ENCODE measurements at regions not wholly inside any gene's neighbourhood (a gene's known extent, or its start where the extent isn't known, plus 50 kb on each side); places are given as distances from the start of the nearest gene placed in this dataset.
"Not testable (repeated sequence)": the region's sequence is repeated elsewhere in the genome, so short reads cannot be mapped to it uniquely, and the experiment has no call there.

GRCh38 chr6:168255283-168255881, 64.2 kb downstream of the DACT2 start:
- no peak for DNase-seq

DNA sequence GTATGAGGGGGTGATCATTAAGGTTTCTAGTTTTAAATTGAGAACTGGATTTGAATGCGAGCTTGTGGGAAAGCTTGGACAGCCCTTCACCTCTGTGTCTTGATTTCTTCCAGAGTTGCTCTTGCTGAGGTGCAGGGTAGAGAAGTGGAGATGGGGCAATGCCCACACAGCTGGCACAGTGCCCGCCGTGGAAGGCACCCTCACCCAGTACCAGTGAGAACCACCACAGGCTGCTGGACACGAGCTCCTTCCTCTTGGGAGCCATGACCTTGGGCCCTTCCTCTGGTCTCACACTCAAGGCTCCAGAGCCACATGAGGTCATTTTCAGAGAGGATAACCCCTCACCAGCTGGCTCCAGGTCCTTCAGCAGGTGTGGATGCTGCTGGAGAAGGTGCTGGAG, 67.3 kb downstream of the DACT2 start:
- DNase-seq: no peak

GRCh38 chr6:168250250-168250649, 69.3 kb downstream of the DACT2 start:
- DNase-seq: no peak

DNA sequence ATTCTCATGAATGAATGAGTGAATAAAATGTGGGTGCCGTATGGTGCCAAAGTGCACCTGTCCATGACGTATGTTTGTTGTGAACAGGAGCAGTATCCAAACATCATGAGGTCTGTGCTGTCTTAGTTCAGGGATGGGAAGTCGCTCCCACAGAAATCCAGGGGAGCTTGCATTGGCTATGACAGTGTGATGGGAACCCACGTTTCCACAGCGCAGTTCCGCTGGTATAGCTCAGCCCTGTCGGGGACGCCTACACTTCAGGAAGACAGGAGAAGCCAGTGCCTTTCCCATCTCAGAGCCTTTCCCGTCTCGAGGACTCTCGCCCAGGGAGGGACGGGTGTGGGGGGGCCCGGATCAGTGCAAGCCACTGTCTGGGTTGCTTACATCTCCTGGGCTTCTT, 69.8 kb downstream of the DACT2 start:
- no peak for DNase-seq

- no peak for DNase-seq
Measured at GRCh38 chr6:168248148-168248620, 71.4 kb downstream of the DACT2 start.

GRCh38 chr6:168247443-168248147, 72.0 kb downstream of the DACT2 start:
- DNase-seq: no peak

DNA sequence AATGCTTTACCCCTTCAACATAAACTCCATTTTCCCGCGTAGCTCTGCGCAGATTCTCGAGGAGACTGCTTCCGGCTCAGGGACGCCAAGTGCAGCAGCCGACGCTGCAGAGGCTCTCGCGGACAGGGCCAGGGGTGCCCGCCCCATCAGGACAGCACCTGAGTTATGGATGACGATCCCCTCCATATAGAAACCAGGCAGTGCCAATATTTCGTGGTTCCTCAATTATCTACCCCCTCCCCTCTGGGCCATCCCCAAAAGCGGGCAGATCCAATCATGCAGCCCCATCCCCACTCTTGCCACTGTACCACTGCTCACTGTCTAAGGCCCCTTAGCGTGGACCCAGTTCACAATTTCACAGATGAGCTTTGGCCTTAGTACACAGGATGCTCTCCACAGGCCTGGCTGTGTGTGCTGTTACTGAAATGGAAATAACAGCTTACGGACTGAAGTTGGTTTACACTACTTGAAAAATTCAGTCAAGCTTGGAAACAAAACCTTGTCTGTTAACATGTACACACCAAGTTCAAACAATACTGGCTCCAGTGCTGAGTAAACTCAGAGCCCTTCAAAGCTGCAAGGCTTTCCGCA, 74.5 kb downstream of the DACT2 start:
- no peak for DNase-seq

GRCh38 chr6:168243812-168244376, 75.7 kb downstream of the DACT2 start:
- no peak for DNase-seq

GRCh38 chr6:168242940-168243225, 76.7 kb downstream of the DACT2 start:
- no peak for DNase-seq

- no peak for DNase-seq
Measured at GRCh38 chr6:168242111-168242939, 77.3 kb downstream of the DACT2 start.

GRCh38 chr6:168240160-168240559, 79.4 kb downstream of the DACT2 start:
- no peak for DNase-seq

DNA sequence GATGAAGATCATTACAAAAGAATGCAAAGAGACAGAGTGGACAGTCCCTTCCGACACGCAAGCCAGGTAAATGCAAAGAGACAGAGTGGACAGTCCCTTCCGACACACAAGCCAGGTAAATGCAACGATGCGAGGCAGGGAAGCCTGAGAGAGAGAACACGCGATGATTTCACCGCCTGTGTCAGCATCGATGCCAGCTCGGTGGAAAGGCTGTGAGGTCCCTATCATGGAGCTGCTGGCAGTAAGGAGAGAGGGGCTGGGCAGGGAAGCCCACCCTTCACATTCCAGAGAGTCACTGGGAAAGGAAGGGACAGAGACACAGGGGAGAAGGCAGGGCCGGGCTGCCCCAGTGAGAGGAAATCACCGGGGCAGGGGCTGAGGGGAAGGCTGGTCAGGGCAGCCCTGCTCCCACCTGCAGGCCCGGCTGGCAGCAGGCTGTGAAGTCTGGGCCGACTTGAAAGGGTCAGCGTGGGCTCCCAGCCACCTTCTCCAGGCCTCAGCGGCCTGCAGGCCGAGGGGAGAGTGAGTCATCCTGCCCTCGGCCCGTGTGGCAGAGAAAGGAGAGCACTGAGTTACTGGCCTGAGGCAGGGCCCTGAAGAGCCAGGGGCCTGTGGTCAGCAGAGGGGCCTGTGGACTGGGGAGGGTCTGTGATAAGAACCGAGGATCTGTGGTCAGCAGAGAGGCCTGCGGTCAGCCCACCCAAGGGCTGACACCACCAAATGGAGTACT, 80.4 kb downstream of the DACT2 start:
- DNase-seq: no peak

DNA sequence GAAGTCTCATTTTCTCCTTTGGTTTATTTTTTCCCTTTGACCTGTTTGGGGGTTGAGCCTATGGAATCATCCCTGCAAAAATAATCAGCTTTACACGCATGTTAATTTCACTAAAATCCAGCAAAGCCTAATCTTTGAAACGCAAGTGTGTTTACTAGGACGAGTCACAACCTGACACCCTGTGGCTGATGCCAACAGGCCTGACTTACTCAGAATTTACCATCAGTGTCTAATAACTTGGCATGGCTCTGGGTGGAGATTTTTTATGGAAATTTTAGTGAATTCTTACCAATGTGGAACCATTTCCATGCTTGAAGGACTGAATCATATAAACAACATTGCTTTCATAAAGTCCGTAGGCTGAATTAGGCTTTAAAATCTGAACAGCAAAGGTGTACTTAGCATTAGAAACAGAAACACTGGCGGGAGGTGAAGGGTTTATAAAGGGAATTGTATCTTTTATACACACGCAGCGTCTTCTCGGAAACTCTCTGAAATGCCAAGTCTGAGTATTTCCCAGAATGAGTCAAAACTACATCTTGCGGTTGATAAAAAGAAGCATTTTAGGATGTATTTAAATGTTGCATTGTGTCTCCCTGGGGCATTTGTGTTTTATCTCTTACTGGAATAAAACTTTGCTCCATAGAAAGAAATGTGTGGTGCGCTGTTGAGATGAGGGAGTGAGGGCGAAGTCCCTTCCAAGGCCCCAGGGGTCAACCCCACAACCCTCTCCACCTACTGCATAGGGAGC, 81.2 kb downstream of the DACT2 start:
- no peak for DNase-seq

- not testable (repeated sequence) for DNase-seq
Measured at GRCh38 chr6:168233875-168234213, 85.7 kb downstream of the DACT2 start.

DNA sequence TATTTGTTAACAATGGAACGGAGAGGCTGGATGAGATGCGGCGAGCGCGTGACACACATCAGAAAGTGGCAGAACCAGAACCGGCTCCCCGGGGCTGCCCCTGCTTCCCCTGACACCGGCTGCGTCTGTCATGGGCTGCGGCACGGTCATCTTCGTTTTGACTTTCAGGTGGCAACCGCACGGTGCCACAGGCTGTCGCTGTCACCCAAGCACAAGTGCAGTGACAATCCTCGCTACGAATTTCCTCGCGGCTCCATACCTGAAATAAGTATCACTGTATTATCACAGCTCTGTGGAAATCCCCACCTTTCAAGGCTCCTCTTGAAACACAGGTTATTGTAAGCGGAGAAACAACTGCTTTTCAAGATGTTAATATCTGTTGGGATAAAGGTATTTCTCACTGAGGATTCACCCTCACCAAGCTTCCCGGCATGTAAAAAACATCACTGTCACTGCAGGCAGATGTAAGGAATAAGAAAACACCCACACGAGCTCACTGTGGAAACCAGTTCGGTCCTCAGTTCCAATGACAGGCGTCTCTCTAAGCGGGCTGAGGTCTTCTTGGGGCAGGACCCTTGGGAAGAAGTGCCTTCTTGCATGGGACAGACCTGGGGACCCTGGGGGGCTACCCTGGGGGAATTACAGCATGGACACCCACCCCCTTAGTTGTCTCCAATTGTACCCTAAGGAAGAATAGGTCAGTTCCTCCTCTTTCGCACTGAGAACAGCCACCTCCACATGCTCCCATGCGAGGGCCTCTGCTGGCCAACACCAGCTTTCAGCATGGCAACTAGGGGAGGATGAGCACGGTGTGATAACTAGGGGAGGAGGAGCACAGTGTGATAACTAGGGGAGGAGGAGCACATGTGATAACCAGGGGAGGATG, 86.3 kb downstream of the DACT2 start:
- no peak for DNase-seq

DNA sequence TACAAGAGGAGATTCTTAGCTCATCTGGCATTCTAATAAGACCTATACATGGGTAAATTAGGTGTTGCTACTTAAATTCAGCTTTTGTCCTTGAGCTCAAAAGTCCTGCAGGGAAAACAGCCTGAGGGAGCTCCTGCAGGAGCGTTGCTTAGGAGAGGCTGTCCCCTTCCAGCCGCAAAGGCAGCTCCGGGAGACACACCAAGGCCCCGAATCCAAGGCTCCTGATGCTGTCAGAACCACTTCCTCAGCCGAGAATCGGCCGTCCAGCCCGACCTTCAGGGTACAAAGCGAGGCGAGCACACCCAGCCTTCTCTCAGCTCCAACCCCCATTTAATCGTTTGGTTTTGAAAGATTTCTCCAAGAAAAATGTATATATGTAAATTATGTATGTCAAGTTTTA, 87.0 kb downstream of the DACT2 start:
- no peak for DNase-seq

- no peak for DNase-seq
Measured at GRCh38 chr6:168232062-168232461, 87.5 kb downstream of the DACT2 start.

DNA sequence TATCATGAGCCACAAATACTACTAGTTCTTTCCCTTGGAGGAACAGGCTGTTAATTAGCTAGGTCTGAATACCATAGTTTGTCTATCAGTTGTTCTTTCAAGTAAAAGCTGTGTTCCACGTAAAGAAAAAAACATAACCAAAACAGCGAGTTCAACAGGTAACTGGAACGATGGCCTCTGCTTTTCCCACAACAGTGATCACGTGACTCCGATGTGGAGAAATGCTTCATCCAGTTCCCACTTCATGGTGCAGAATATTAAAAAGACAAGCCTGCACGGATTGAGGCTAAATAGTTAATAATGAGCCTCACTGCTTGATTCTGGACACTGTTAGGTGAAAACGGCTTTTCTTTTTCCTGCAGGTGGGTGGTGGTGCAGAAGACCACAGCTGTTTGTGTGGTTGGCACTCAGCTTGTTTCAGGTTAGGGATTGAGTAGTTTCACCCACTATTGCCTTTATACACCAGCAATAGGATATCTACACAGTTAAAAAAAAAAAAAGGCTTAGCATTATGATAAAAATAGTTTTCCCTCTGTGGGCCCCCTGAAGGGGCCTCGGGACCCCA, 88.1 kb downstream of the DACT2 start:
- DNase-seq: no peak

DNA sequence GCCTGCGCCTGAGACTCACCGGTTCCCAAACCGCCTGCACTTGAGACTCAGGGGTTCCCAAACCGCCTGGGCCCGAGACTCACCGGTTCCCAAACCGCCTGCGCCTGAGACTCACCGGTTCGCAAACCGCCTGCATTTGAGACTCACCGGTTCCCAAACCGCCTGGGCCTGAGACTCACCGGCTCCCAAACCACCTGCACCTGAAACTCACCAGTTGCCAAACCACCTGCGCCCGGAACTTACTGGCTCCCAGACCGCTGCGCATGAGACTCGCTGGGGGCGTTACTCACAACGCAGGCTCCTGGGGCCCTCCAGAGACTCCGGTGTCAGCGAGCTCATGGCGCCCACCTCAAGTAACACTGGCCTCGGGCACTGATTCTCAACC, 90.2 kb downstream of the DACT2 start:
- DNase-seq: no peak

GRCh38 chr6:168228676-168229367, 90.8 kb downstream of the DACT2 start:
- no peak for DNase-seq

Measured in NCI-H1694 treated with DMSO at 0.1 percent for 48 hours (cell line).